Renal pelvis (tissue), 1 donor: ENCODE measurements at regions not wholly inside any gene's neighbourhood (a gene's known extent, or its start where the extent isn't known, plus 50 kb on each side); places are given as distances from the start of the nearest gene placed in this dataset.

Experiments used
- DNase-seq: peaks from one replicate; pipeline ENCODE4 v3.0.0-alpha.2; 2013

DNA sequence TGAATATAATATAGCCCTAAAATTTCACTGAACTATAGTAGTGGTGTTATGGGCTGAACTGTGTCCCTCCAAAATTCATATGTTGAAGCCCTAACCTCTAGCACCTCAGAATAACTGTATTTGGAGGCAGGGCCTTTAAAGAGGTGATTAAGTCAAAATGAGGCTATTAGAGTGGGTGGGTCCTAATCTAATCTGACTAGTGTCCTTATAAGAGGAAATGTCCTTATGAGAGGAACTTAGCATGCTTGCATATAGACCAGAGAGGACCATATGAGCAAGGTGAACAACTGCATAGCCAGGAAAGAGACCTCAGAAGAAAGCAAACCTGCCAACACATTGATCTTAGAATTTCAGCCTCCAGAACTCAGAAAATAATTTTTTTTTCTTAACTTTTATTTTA lies 238.4 kb downstream of the ZEB2 start:
- DNase-seq: no peak

DNA sequence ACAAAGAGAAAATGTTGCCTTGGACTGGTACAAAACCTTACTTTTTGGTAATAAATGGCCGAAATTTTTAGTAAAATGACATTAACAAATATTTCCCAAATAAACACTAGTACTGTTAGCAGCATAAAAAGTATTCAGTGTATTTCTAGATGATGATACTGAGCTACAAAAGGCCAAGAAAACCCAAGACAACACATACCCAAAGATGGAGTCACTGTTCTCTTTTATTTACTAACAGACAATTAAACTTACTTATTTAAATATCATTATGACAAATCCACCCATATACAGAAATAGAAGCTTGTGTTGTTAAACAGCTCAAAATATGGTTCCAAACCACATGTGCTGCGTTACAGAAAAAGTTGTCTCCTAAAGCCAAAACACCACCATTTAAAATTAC lies 239.9 kb downstream of the ZEB2 start:
- no peak for DNase-seq

DNA sequence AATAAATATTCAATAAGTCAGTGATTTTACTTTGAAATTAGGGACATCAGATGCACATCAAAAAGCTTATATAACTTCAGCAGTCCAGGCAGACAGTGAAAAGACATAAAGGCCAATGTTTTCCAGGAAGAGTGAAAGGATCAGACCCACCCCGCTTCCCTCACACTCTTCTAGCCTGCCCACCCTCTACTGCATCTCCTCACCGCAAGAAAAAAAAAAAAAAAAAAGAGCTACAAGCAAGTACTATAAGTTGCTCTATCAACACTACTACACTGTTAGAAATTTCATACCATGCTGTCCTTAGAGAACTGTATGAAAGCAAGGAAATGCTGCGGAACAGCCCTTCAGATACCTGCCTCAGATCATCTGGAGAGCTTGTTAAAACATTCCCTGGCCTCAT lies 240.8 kb downstream of the ZEB2 start:
- DNase-seq: no peak

DNA sequence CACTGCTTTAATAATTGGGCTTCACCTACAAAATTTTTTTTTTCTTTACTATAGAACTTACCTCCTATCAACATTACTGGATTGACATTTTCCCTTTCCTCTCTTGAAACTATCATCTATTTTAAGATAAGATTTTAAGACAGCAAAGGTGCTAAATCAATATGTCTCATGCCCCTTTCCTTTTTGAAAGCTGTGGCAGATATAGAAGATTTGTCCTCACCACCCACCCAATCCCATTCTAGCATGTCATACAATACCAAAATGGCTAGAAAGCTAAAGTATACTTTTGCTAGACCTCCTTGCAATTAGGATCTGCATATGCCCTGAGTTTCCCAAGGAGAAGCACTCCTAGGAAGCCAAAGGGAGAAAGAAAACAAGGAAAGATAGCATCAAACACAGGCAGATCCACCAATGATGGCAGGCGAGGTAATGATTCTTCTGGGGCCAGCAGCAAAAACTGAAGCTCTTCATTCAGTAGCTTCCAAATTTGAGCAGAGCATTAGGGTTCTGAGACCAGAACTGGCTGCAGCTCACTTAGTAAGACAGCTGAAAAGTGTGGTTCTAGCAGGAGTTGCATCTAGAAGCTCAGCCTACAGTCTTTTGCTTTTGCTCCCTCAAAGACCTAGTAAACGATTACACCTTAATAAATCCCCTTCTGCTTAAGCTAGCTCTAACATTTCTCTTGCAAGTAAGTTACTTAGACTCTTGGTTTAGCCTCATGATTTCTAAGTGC lies 242.1 kb downstream of the ZEB2 start:
- DNase-seq: no peak

DNA sequence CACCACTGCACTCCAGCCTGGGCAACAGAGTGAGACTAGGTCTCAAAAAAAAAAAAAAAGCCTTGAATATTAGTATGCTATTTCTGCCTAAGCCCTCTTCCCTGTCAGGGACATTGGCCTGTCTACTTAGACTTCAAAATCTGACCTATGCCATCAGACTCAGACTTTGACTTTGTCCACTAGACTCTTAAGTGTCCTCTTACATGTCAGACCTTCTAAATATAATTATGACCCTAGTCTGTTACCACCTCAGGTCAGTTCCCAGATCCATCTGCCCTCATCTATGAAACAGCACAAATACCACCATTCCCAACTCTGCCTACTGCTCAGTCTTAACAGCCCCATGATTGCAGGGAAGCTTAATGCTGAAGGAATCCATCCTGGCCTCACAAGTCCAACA lies 244.6 kb downstream of the ZEB2 start:
- no peak for DNase-seq

DNA sequence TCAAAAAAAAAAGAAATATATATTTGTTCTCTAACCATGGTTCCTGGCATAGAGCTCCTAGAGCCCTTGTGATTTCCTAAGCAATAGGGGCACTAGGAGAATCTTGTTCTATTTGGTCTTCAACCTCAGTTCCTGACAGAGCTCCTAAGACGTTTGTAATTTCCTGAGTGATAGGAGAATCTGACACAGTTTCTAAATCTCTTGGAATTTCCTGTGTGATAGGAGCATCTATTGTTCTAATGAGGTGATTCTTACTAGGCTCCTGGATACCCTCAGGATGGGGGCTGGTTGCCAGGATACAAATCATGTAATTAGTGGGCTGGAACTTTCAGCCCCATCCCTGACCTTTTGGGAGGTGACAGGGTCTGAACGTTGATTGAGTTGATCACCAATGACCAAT lies 245.8 kb downstream of the ZEB2 start:
- no peak for DNase-seq

DNA sequence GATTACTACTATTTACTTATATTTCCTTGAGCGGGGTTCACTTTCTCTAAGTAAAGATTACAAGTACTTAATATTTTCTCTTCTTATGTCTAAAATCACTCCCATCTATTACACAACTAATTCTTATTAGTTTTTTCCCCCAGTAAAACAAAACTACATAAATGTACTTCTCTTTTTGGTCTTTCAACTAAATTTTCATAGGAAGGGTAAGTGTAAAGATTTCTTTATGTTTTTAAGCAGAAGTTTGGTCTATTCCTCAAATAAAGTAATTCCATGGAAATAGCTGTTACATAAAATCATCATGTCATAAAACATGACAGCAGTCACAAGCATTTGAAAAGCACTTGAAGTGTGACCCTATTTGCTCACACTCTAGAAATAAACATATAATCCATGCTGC lies 249.0 kb downstream of the ZEB2 start:
- DNase-seq: no peak

DNA sequence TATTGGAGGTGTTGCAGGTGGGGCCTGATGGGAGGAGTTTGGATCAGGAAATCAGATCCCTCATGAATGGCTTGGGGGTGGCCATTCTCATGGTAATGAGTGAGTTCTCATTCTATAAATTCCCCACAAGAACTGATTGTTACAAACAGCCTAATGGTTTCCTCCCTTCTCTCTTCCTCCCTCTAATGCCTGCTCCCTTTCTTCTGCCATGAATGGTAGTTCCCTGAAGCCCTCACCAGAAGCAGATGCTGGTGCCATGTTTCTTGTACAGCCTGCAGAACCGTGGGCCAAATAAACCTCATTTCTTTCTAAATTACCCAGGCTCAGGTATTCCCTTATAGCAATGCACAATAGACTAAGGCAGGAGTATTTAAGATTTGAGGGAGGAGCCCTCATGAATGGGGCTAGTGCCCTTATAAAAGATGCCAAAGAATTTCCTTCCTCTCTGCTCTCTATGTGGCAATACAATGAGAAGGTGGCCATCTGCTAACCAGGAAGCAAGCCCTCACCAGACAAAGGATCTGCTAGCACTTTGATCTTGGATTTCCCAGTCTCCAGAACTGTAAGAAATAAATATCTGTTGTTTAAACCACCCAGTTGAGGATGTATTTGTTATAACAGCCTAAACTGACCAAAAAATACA lies 251.8 kb downstream of the ZEB2 start:
- DNase-seq: no peak

DNA sequence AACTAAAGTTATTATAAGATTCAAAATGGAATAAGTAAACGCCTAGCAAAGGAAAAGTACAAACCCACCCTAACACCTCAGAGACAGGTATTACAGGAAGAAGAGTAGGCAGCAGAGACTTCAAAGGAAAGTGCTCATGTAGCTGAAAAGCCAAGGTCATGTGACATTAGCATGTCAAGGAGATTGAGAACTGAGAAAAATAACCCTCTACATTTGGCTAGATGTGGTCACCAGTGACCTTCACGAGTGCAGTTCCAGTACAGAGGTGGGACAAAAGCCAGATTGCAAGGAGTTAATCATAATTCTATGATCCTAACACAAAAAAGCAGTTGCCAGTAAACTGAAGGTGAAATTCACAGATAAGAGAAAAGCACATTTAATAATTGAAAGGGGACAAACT lies 252.7 kb downstream of the ZEB2 start:
- DNase-seq: no peak

DNA sequence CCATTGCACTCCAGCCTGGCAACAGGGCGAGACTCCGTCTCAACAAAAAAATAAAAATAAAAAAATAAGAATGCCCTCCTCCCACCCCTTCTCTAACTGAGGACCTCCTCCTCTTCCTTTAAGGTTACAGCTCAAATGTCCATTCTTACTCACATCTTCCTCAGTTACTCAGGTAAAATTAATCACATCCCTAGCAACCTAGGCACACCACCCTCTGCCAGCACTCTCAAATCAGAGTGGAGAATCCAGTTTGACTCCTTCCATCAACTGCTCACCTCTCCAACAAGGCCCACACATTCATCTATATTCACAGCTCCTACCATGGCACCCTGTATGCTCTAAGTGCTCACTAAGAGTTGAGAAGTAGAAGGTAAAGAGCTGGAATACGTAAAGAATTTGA lies 254.3 kb downstream of the ZEB2 start:
- DNase-seq: no peak

DNA sequence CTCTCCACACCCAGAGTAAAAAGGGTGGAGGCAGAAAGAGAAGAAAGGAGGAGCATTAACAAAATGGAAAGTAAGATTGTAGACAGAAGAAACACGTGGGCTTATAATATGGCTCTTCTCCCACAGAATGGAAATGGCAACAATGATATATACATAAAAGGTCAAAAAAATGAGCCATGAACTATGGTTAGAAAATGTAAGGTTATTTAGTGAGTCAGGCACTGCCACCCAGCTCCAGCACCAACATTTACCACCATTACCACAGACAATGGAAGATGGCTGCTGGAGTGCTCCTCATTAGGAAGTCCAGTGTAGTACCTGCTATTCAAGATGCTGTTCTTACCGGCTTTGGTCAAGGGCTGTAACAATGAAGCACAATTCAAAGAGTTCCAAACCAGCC lies 258.0 kb downstream of the ZEB2 start:
- no peak for DNase-seq

DNA sequence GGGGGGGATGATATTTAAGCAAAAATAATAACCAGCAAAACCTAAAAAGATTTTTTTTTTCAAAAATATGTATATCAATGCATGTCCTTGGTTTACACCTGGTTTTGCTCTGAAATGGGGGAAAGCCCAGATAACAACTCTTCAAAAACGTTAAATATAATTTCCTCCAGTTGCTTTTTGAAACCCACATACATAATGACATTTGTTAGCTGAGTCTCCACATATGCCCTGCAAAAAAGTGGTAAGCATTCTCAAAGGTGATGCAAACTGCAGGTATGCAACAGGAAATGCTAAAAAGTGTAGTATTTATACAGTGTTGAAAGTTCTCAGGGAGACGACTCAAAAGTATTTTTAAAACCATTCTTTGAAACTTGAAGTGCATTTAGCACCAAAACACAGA lies 258.6 kb downstream of the ZEB2 start:
- DNase-seq: no peak

DNA sequence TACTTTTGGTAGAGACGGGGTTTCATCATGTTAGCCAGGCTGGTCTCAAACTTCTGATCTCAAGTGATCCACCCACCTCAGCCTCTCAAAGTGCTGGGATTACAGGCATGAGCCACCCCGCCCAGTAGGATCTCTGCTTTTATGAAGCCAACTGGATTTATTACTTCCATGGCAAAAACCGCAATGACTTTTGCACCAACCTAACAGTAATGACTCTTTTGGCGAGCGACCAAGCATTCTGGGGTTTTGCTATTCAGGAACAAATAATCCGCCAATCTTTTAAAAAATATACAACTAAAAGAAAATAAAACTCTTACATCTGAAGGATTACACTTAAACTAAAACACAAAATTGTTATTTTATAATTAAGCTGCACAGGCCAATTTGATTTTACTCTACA lies 260.6 kb downstream of the ZEB2 start:
- DNase-seq: no peak

DNA sequence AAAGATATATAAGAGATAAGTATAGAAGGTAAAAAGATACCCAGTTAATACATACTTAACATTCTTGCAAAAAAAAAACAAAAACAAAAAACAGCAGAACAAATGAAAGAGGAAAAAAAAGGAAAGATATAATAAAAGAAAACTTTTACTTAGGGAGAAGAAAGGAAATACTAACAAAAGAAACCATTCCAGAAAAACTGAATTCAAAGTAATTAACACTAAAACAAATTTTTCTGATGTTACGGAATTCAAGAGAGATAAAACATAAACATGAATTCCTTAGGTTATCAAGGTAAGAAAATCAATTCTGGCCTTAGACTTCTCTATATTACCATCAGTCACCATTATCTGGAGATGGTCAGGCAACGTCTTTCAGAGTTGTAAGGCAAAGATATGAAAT lies 261.8 kb downstream of the ZEB2 start:
- no peak for DNase-seq

DNA sequence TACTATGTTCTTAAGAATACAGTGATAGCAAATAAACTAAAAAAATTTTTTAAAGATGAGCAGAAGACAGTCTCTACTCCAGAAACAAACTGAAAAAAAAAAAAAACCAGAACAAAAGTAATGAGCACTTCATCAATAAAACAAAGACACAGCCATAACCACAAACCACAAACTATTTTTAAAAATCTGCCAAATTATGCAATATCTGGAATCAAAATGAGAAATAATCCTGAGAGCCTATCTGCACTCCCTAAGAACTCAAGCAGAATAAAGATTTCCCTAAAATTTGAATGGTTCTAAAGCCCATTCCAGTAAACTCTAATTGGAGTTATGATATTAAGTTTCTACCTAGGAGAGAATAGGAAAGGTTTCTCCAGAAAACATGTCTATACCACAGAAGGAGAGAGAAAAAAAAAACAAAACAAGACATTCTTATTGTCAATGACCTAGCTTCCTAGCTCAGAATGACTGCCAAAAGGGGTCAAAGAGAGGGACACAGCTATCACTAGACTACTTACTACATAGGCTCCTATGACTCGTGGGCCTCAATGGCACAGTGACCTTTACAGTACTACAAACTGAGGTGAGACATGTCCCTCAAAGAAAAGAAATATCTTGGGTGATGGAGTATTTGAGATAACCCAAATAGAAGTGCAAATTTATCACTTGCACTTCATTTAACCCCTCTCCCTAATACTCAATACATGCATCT lies 262.8 kb downstream of the ZEB2 start:
- DNase-seq: no peak

DNA sequence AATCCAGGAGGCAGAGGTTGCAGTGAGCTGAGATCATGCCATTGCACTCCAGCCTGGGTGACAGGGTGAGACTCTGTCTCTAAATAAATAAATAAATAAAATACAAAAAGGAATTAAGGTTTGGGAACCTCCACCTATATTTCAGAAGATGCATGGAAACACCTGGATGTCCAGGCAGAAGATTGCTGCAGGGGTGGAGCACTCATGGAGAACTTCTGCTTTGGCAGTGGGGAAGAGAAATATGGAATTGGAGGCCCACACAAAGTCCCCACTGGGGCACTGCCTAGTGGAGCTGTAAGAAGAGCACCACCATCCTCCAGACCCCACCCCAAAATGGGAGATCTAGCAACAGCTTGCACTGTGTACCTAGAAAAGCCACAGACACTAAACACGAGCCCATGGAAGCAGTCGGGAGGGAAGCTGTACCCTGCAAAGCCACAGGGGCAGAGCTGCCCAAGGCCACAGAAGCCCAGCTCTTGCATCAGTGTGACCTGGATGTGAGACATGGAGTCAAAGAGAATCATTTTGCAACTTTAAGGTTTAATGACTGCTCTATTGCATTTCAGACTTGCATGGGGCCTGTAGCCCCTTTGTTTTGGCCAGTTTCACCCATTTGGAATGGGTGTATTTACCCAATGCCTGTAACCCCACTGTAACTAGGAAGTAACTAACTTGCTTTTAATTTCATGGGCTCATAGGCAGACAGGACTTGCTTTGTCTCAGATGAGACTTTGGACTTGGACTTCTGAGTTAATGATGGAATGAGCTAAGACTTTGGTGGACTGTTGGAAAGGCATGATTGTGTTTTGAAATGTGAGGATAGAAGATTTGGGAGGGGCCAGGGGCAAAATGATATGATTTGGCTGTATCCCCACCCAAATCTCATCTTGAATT lies 265.3 kb downstream of the ZEB2 start:
- no peak for DNase-seq

DNA sequence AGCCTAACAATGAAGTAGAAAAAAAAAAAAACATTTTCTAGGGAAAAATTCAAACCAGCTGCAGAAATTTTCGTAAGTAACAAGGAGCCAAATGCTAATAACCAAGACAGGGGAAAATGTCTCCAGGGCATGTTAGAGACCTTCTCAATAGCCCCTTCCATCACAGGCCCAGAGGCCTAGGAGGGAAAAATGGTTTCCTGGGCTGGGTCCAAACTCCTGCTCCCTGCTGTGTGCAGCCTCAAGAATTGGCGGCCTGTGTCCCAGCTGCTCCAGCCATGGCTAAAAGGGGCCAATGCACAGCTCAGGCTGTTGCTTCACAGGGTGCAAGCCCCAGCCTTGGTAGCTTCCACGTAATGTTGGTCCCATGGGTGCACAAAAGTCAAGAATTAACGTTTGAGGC lies 266.2 kb downstream of the ZEB2 start:
- DNase-seq: no peak

DNA sequence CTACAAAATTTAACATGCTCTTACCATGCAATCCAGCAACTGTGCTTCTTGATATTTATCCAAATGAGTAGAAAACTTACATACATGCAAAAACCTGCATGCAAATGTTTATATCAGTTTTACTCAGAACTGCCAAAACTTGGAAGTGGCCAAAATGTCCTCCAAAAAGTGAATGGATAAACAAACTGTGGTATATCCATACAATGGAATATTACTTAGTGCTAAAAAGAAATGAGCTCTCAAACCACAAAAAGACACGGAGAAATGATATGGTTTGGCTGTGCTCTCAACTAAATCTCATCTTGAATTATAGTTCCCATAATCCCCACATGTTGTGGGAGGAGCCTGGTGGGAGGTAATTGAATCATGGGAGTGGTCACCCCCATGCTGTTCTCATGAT lies 267.2 kb downstream of the ZEB2 start:
- DNase-seq: no peak

DNA sequence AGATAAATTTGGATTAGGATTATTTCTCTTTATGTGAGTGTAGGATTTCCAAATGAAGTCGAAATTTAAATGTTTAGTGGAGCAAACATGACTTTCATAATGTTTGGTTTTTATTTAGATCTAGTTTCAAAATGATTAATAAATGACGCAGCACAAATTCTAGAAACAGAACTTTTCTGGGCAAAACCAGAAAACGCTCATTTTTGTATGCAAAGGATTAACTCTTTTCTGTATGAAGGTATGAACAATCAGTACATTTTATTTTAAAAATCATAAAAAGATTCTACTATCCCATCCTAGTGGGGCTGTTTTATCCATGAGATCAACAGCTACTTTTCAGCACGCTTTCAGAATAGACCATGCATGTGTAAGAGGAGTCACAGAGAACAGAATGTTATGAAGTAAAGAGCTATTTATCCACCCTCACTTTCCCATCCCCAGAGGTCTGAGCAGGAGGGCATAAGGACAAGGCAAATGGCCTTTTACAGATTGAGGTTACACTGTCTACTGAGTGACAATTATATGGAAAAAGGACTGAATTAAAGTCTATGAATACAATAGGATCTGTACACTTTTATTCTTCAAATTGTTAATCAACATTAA lies 270.8 kb downstream of the ZEB2 start:
- no peak for DNase-seq

DNA sequence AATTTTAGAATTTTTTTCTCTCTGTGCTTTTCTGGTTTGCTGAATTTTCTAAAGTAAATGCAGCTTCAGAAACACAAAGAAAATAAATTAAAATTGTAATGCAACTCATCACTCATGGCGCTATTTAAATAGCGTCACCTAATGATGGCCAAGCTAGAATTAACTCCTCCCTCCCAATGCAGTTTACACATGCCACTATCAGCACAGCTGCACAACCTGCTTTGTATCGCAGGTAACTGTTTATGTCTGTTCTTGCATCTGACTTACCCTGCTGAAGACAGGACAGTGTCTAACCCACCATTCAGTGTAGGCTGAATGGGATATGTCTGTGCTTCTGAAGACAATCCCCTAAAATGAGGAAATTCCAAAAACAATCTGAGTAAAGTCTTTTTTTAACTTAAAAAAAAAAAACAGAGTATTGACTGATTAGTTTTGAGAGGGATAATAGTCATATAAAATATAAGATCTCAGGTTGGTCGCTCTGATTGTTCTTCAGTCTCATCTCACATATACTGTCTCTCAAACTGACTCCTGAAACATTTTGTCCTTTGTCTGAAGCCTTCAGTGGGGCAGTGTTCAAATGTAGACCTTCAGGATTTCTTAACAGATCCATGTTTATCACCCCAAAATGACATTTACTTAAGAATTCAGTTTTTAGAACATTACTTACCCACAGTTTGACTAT lies 271.4 kb downstream of the ZEB2 start:
- no peak for DNase-seq

DNA sequence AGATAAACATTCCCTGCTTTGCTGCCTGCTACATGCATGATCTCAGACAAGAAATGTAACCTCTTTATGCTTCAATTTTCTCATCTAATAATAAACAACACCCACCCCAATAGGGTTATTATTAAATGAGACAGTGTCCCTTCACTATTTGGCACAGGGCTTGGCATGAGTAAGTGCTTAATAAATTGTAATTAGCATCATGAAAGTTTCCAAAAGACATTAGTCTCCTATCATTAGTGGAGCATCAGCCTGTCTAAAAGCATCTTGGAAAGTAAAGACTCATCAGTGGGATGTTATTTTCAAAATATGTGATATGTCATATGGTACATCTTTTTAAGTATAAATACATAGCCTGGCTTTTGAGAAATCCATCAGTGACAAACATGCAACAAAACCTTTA lies 275.0 kb downstream of the ZEB2 start:
- no peak for DNase-seq
